ENCODE measurements at regions not wholly inside any gene's neighbourhood (a gene's known extent, or its start where the extent isn't known, plus 50 kb on each side); places are given as distances from the start of the nearest gene placed in this dataset.

GRCh38 chr5:144582066-144582465 is 411.4 kb downstream of the KCTD16 start:
- ATAC-seq (no peak), DNase-seq (ENCODE audit: low spot score) (no peak)

GRCh38 chr5:144581044-144581443 is 410.4 kb downstream of the KCTD16 start:
- no peak for DNase-seq (ENCODE audit: low spot score)
- no peak for ATAC-seq

GRCh38 chr5:144577676-144578075 is 407.0 kb downstream of the KCTD16 start:
- DNase-seq (ENCODE audit: low spot score) (no peak), ATAC-seq (no peak)

- no peak for DNase-seq (ENCODE audit: low spot score)
- no peak for ATAC-seq
Observed at GRCh38 chr5:144575736-144576135, 405.1 kb downstream of the KCTD16 start.

- DNase-seq (ENCODE audit: low spot score): no peak
- no peak for ATAC-seq
Observed at GRCh38 chr5:144567421-144567780, 396.7 kb downstream of the KCTD16 start.

- DNase-seq (ENCODE audit: low spot score) (no peak), ATAC-seq (no peak)
Observed at GRCh38 chr5:144566747-144567420, 396.2 kb downstream of the KCTD16 start.

- ATAC-seq (peak; percentile 84), DNase-seq (ENCODE audit: low spot score) (peak; percentile 63)
Observed at GRCh38 chr5:144549580-144549979, 378.9 kb downstream of the KCTD16 start.

GRCh38 chr5:144548936-144549335 is 378.3 kb downstream of the KCTD16 start:
- DNase-seq (ENCODE audit: low spot score): no peak
- ATAC-seq: no peak

- no peak for DNase-seq (ENCODE audit: low spot score)
- ATAC-seq: no peak
Observed at GRCh38 chr5:144547098-144547499, 376.4 kb downstream of the KCTD16 start.

- DNase-seq (ENCODE audit: low spot score): no peak
Observed at GRCh38 chr5:144538845-144539244, 368.2 kb downstream of the KCTD16 start.

More at GRCh38 chr5:144538845-144539244, 368.2 kb downstream of the KCTD16 start:
- ATAC-seq: no peak

All from left lobe of liver (tissue), 2 donors.